G401 (cell line): ENCODE measurements at regions not wholly inside any gene's neighbourhood (a gene's known extent, or its start where the extent isn't known, plus 50 kb on each side); places are given as distances from the start of the nearest gene placed in this dataset.

Experiments
- DNase-seq: peaks from one replicate; pipeline ENCODE4 v3.0.0-alpha.2; 2015; ENCODE audit warnings: low spot score
- in situ Hi-C: cut with HindIII; loops from 2 replicates; pipeline ENCODE4 v1.10.0; 2016; ENCODE audit warnings: low sequenced_read_pairs, mixed read lengths

DNA sequence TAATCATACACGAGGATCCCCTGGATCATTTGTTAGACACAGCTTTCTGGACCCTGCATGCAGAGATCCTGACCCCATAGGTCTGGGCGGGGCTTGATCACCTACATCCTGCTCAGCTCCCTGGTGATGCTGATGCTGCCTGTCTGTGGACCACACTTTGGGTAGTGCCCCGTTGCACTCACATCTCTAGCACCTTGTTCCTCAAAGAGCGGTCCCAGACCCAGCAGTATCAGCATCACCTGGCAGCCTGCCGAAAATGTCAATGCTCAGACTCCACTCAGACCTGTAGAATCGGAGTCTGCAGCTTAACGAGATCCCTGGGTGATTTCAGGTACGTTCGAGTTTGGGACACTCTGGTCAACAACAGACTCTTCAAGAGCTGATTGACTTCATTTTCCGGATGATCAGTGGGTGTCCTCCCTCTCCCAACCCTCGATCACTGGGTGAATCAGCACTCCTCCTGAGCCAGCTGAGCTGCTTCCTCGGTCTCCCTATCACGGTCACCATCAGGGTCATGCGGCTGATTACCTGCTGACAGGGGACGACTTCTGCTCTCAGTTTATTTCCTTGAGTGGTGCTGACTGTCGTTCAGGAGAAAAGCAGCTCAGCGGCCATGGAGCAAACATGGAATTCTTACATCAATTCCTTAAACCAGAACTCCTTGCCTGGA is 150.6 kb upstream of the RAB12 start:
- in situ Hi-C loops, result no loop called here
- no peak for DNase-seq

DNA sequence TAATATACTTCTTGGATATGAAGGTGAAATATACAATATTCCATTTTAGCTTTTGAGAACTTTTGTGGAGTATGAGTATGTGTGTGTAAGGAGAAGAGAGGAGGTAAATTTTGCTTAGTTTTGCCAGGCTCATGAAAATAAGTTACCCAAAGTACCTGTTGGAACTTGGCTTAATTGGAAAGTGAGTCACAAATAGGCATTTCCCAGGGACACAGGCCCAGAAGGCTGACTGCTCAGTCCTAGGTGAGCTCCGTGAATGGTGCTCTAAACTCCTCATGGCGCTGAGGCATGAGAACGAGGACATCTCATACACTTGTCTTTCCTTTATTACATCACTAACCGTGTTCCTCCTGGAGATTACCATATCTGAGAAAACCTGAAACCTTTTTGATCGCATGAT is 148.5 kb upstream of the RAB12 start:
- in situ Hi-C loops, result no loop called here

DNA sequence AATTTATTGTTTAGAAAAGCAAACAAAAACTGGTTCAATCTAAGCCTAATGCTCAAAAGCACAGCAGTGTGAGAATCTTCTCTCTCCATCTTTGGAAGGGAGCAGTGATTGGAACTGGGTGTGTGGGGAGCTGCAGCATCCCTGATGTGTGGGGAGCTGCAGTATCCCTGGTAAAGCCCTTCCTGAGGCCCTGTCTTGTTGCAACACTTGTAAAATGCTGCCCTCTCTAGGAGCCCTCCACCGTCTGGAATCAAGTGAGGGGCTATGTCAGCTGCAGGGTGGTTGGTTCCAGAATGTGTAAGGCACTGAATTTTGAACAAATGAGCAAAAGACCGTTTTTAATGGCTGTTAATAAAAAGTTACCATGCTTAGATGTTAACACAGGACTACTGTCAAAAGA is 147.7 kb upstream of the RAB12 start:
- in situ Hi-C loops, result no loop called here
- DNase-seq, result no peak

More for the DNA sequence above, 148.5 kb upstream of the RAB12 start:
- DNase-seq, result no peak

DNA sequence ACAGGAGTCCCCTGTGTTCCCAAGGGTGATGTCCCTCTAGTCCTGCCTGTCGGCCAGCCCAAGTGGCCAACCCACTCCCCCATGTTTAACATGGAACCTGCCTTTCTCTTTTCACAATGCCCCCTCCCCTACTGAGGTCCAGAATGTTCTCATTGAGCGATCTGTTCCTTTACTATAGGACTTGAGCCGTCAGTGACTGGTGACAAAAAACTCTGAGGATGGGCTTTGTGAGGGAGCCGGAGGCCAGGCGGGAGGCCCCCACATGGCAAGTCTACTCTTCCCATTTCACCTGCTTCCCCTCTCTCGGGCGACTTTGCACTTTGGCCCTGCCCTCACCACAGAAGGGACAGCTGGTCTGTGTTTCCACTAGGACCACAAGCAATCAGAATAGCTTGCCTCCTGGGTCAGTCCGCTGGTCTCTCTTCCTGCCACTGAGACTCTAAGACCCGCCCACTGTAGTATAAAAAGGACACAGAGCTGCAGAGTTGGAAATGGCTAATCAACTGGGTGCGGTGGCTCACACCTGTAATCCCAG is 146.5 kb upstream of the RAB12 start:
- DNase-seq, result no peak
- in situ Hi-C loops, result no loop called here

DNA sequence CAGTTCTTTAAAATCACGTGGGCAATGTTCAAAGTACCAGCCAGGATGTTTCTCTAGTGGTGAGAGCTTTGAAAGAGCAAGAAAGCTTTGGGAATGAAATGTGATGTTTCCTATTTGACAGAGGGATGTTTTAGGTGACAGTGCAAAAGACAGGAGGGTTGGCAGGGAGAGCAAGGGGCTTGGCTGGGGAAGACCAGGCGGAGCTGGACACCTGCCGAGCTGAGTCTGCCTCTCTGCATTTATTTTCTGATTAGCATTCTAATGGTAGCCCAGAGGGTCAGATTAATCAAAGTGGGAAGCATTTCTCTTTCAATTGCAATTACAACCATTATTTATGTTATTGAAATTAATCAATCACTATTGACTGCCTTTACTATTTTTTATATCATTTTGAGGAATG is 145.4 kb upstream of the RAB12 start:
- no peak for DNase-seq
- in situ Hi-C loops, result no loop called here

DNA sequence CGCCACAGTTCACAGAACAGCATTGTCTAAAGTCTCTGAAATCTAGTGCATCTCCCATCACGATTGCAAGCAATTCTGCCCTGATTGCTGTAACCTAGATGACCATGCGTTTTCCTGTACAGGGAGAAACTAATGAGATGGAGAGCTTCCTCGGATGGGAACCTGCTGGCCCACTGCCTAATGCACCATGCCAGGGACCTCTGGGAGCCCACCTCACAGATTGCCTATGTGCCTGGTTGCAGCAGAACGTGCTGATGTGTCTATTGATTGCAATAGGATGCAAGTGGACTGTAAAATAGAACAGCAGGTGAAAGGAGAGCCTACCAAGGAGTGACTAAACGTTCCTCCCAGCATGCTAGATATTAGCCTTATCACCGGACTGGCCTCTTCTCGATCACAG is 141.0 kb upstream of the RAB12 start:
- in situ Hi-C loops, result no loop called here
- DNase-seq, result no peak

DNA sequence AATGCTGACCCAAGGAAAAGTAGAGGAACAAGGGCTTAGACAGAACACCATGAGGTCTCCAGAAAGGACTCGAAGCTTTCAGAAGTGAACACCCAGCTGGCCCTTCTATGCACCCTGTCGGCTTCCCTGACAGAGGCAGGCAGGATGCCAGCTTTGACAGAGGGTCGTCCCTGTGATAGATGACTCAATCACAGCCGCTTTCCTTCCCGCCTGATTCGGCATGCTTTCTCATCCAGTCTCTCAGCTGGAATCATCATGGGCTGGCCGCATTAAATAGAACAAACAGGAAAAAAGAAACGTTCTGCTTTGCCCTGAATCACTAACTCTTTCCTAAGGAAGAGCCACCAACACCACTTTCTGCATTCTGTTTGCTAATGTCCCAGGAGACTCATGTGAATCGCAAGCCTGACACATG is 140.3 kb upstream of the RAB12 start:
- in situ Hi-C loops, result no loop called here

DNA sequence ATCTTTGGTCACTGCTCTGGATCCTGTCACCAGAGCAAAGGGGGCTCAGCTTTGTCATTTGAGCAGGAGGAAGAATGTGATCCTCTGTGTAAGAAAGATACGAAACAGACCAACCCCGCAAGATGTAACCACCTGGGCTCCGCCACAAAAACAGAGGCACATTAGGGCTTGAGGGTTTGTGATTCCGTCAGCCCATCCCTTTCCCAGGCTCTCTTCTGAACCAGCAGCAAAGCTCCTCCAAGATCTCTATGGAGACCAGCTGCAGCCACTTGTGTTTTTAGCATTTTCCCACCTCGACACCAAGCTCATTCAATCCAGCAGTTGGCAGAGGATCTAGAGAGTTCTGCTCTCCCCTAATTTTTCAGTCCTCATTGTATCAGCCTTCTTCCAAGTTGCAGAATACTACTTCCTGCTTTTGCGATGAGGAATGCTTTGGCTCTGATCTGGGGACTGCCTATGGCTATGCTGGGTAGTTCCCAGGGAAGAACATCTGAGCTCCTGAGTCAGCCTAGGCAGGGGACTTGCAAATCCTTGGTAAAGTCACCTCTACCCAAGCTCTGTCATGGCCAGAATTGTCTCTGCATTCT is 139.6 kb upstream of the RAB12 start:
- peak; percentile 49 for DNase-seq
- in situ Hi-C loops, result no loop called here

More for the DNA sequence above, 140.3 kb upstream of the RAB12 start:
- peak; percentile 23 for DNase-seq

DNA sequence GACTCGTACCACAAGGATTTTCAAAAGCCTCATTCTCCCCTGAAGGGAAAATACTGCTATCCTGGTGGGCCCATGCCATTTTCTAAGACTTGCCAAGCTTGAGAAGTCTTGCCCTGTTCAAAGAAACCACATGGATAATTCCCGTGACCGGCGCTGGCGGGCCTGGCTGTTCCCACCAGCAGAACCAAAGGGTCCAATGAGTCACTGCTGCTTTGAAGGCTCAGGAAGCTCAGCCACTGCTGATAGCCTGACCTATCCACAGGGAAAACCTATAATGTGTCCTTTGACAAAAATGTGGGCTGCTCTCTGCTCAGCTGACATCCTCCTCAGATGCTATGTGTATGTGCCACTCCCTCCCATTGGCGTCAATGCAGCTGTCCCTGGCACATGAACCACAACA is 137.9 kb upstream of the RAB12 start:
- in situ Hi-C loops, result no loop called here
- no peak for DNase-seq

DNA sequence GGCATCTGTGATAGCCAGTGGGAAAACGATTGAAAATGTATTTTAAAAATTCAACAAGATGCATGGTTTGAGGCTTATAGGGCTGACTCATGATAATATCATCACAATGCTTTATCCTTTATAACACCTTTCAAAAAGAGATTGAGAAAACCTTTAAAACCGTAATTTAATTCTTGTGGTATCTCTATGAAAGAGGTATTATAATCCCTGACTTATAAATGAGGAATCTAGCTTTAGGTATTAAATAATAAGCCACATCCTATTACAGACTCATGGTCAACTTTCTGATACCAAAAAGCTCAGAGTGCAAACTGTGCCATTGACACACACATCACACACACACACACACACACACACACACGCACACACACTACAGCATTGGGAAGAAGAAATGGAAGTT is 134.6 kb upstream of the RAB12 start:
- in situ Hi-C loops, result no loop called here
- no peak for DNase-seq

DNA sequence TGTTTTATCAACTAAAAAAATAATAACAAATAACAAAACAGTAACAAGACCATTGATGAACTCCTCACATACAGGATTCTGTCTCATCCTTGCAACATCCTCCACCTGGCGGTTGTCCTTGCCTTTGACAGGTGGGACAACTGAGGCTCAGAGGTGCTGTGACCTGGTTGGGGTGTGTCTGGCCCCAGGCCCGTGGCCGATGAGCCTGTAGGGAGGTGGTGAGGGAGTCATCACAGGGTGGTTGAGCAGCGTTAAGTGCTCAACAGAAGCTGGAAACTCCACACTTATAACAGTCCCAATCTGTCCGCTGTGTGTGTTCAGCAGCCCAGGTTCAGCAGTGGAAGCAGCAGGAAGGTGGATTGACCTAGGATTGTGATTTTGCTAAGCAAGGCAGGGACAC is 131.6 kb upstream of the RAB12 start:
- DNase-seq, result no peak
- in situ Hi-C loops, result no loop called here

DNA sequence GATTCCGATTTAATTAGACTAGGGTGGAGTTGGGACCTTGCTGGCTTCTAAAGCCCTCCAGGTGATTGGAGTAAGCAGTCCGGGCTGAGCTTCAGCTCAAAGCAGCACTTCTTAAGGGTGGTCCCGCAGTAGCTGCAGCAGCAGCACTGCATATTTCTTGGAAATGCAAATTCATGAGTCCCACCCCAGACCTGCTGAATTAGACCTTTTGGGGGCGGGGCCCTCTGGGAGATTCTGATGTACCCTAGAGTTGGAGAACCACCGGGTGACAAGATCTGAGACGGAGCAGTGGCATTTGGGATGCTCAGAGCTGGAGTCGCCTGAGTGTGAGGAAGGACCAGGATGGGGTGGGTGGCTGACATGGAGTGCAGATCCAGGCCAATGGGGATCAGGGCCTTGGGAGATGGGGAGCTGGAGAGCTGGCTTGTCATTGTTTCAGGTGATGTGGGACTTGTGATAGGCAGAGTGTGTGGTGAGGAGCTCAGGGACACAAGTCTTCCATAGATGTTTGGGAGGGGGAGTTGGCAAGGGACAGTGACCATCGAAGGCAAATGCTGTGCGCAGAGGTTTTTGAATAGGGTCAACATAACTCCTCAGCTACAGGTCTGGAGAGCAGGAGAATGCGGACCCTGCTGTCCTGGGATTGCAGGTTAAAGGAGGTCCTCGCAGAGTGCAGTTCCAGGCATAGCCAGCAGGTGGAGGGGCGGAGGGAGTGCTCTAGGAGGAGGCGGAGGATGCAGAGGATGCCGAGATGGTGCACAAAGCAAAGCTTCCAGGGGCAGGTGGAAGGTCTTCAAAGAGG is 130.9 kb upstream of the RAB12 start:
- peak; percentile 39 for DNase-seq
- in situ Hi-C loops, result no loop called here

DNA sequence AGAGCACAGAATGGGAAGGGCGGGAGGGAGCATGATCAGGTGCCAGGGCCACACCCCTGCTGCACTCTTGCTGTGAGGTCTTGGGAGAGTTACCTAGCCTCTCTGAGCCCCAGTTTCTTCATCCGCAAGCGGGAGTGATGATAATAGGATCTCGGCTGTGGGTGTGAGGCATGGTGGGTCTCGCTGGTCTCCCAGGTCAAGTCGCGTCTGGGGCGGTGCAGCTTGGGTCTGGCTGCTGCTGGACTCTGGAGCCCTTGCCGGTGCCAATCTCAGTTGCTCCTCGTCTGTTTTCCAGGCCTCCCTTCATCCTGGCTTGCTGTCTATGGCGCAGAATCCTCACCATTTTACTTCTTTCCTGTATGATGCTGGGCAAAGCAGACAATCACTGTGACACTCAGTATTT is 130.3 kb upstream of the RAB12 start:
- in situ Hi-C loops, result no loop called here
- no peak for DNase-seq

DNA sequence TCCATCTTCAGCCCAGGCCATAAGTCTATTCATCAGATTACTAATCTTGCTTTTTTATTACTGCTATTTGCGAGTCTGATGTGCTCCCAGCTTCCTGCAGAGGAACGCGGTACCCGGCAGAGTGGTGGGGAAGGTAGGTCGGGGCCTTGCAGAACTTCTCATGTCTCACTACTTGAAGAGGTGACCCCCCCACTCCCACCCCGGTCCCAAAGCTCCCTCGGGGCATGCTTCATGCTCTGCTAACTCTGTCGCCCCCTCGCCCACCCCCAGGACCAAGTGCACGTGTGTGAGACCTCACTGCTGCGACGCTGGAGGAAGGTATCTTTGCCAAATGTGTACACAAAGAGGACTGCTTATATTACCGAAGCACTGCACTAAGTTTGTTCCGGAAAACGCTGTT is 129.4 kb upstream of the RAB12 start:
- DNase-seq, result no peak
- in situ Hi-C loops, result no loop called here

DNA sequence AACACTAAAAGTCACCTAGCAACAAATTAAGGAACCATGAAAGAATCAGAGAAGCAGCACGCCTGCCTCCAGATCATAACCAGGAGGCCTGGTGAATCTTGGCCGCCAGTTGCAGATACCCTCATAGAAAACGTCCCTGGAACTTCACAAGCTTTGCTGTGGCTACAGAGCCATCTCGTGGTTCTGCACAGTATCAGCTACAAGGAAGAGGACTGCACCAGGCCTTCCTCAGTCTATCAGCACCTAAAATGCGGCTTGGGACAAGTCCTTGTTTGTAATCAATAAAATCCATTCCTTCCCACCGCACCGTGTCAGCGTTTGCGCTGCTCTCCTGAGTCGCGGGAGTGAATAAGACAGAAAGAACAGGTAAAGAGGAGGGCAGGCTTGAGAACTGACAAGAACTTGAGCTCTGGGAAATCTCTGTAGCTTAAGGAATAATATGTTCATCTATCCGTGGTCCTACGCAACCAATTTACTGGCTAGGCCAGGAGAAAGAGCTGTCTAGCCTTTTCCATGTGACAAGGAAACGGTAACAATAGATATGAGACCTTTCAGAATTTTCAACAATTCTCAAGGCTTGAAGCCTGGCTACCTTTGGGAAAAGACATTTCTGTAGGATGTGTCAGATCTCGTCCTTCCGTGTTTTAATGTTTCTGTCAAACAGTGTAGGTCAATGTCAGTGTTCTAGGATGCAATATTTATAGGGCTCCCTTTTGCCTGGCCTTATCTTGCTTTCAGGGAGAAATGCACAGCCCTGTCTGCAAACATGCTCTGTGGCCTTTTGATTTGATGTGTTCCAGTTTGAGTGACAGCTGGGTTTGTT is 128.5 kb upstream of the RAB12 start:
- DNase-seq, result peak; percentile 72
- in situ Hi-C loops, result no loop called here

DNA sequence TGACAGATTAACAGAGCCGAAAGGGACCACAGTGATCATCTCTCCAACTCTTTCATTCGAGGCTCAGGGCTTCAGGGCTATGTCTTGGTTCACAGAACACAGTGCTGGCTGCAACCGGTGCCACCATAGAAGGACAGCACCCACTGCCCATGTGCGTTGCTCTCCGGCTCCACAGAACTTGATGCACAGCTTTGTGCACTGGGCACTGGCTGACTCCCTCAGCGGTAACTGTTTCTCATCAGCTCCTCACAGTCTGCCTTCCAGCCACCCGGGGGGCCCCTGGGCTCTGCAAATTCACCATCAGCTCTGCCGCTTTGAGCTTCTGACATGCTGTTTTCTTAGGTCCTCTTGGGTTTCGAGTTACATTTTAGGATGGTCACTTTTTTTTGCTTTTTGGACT is 124.3 kb upstream of the RAB12 start:
- in situ Hi-C loops, result no loop called here
- DNase-seq, result no peak

DNA sequence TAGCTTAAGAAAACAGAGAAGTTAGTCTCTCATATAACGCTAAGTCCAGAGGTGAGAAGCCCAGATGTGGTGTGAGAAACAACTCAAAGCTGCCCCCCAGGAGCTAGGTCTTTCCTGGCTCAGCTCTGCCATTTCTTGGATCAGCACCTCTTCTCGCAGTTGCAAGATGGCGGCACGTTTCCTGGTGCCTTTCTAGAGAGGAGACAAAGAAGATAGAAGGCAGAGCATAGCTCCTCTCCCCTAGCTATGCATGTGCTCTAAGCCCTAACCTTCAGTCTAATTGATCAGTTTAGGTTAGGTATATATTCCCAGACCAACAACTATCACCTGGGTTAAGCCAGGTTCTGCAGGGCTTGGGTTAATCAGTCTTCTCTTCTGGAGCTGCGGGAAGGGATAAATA is 119.5 kb upstream of the RAB12 start:
- DNase-seq, result no peak
- in situ Hi-C loops, result no loop called here

DNA sequence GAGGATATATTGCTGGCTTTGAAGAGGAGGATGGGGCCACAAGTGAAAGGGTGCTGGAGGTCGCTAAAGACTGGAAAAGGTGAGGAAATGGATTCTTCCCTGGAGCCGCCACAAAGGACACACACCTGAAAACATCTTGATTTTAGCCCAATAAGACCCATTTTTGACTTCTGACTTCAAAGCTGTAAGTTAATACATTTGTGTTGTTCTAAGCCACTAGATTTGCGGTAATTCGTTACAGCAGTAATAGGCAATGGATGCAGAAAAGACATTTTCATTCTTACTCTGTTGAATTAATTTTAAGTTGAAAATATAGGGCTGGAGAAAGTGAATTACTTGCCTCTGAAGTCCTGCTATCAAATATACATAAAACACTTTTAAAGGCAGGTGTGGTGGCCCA is 117.7 kb upstream of the RAB12 start:
- in situ Hi-C loops, result no loop called here
- no peak for DNase-seq

DNA sequence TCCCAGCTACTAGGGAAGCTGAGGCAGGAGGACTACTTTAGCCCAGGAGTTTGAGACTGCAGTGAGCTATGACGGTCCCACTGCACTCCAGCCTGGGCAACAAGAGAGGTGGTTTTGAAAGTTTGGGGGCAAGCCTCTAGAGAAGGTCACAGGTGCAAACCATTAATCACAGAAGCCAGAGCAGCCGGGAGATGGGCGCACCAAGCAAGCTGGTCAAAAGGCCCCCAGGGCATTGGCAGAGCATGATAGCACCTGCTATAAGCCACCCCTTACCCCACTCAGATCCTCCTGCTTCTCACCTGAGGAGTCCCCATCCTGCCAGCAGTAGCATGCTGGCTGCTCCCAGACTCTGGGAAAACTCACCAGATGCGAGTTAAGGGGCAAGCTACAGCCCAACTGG is 116.1 kb upstream of the RAB12 start:
- in situ Hi-C loops, result no loop called here
- no peak for DNase-seq

DNA sequence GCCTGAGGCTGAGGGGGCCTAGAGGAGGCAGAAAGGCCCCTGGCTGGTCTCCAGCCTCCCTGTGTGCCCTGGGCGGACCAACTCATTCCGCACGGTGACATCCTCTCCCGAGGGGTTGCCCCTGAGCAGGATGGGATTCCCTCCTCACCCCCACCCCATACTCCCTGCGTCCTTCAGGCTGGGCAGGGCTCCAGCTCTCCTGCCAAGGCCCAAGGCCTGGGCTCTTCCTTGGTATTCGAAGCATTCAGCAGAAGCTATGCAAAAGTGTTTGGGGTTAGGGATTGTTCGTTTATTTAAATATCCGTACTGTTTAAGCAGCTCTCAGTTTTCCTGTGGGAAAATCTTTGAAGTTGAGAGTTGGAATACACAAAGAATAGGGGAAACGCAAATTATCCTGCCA is 113.1 kb upstream of the RAB12 start:
- in situ Hi-C loops, result no loop called here
- no peak for DNase-seq
